Neural progenitor cell (in vitro differentiated cells): ENCODE measurements at regions not wholly inside any gene's neighbourhood (a gene's known extent, or its start where the extent isn't known, plus 50 kb on each side); places are given as distances from the start of the nearest gene placed in this dataset.

Experiments
- CTCF ChIP-seq: fragments of 200-600 bp; sonication (generic); IDR thresholded peaks from 2 replicates; pipeline ENCODE4 v1.5.1; 2017; ENCODE audit warnings: antibody characterized with exemption, mild to moderate bottlenecking
- EZH2 ChIP-seq: fragments of 200-600 bp; sonication (generic); IDR thresholded peaks from 2 replicates; pipeline ENCODE4 v1.6.1; 2017; ENCODE audit warnings: antibody characterized with exemption, mild to moderate bottlenecking, moderate library complexity

GRCh38 chr20:43352996-43353395, 104.7 kb upstream of the SRSF6 start:
- TF ChIP-seq CTCF (no peak), EZH2 (no peak)
